SK-N-MC (cell line): ENCODE measurements at regions not wholly inside any gene's neighbourhood (a gene's known extent, or its start where the extent isn't known, plus 50 kb on each side); places are given as distances from the start of the nearest gene placed in this dataset.

Source experiments
- EZH2 ChIP-seq: fragments of 200-600 bp; sonication (generic); IDR thresholded peaks from one replicate; pipeline ENCODE4 v1.6.1; 2017; ENCODE audit warnings: antibody characterized with exemption
- FOXP2 ChIP-seq: optimal IDR thresholded peaks from 2 replicates; pipeline ENCODE3; 2011; ENCODE audit warnings: mild to moderate bottlenecking, moderate library complexity; ENCODE audit not compliant: insufficient read depth; ENCODE audit errors: extremely low read length, control extremely low read depth
- POLR2AphosphoS5 ChIP-seq: IDR thresholded peaks from 2 replicates; pipeline ENCODE4 v1.6.1; 2012; ENCODE audit warnings: mild to moderate bottlenecking, low read depth, low read length, borderline replicate concordance

- no peak for TF ChIP-seq EZH2
- no peak for TF ChIP-seq POLR2AphosphoS5
- no peak for TF ChIP-seq FOXP2
Measured at GRCh38 chr13:111443981-111444380, 123.5 kb downstream of the TEX29 start.
